ENCODE measurements at regions not wholly inside any gene's neighbourhood (a gene's known extent, or its start where the extent isn't known, plus 50 kb on each side); places are given as distances from the start of the nearest gene placed in this dataset.
"Not testable (repeated sequence)": the region's sequence is repeated elsewhere in the genome, so short reads cannot be mapped to it uniquely, and the experiment has no call there.

GRCh38 chrX:7637066-7637465, 205.9 kb upstream of the VCX start:
- intact Hi-C loops (cut with micrococcal nuclease), result no loop called here
- CTCF ChIA-PET, result no interaction called here

GRCh38 chrX:7635604-7636003, 207.4 kb upstream of the VCX start:
- POLR2A ChIA-PET, result no interaction called here
- TF ChIP-seq CTCF (IDR thresholded peaks at IDR 0.05), result no peak
- Mint-ChIP-seq H3K4me1 (ENCODE audit: low read depth) (no peaks in the 10 kb centered on the region), H3K27ac (no peak overlapping the region), H3K27me3 (no peaks in the 10 kb centered on the region), H3K36me3 (ENCODE audit: low read depth) (no peaks in the 10 kb centered on the region), H3K4me3 (no peak overlapping the region), H3K9me3 (no peaks in the 10 kb centered on the region)
- CTCF ChIA-PET, result no interaction called here
- ATAC-seq (no peak), DNase-seq (no peak)
- intact Hi-C loops (cut with micrococcal nuclease), result no loop called here

More at GRCh38 chrX:7637066-7637465, 205.9 kb upstream of the VCX start:
- Mint-ChIP-seq H3K27me3 (no peaks in the 10 kb centered on the region), H3K36me3 (ENCODE audit: low read depth) (no peaks in the 10 kb centered on the region), H3K27ac (no peak overlapping the region), H3K4me3 (no peak overlapping the region), H3K4me1 (ENCODE audit: low read depth) (no peaks in the 10 kb centered on the region), H3K9me3 (no peaks in the 10 kb centered on the region)
- POLR2A ChIA-PET, result no interaction called here
- no peak for TF ChIP-seq CTCF (IDR thresholded peaks at IDR 0.05)
- ATAC-seq (no peak), DNase-seq (no peak)

GRCh38 chrX:7620560-7620959, 222.4 kb upstream of the VCX start:
- DNase-seq (no peak), ATAC-seq (no peak)
- Mint-ChIP-seq H3K27ac (no peak overlapping the region), H3K36me3 (ENCODE audit: low read depth) (no peaks in the 10 kb centered on the region), H3K27me3 (no peaks in the 10 kb centered on the region), H3K9me3 (peaks cover 2% of the 10 kb centered on the region), H3K4me3 (no peak overlapping the region), H3K4me1 (ENCODE audit: low read depth) (no peaks in the 10 kb centered on the region)
- intact Hi-C loops (cut with micrococcal nuclease), result no loop called here
- ChIA-PET CTCF (no interaction called here), POLR2A (no interaction called here)
- TF ChIP-seq CTCF (IDR thresholded peaks at IDR 0.05), result no peak

- H3K4me3 Mint-ChIP-seq, result no peak overlapping the region
- ChIA-PET CTCF (no interaction called here), POLR2A (no interaction called here)
- TF ChIP-seq CTCF (IDR thresholded peaks at IDR 0.05), result no peak
- intact Hi-C loops (cut with micrococcal nuclease), result no loop called here
- H3K4me1 Mint-ChIP-seq (ENCODE audit: low read depth), result no peaks in the 10 kb centered on the region
- ATAC-seq, result no peak
- no peak overlapping the region for H3K27ac Mint-ChIP-seq
- no peaks in the 10 kb centered on the region for H3K9me3 Mint-ChIP-seq
- no peaks in the 10 kb centered on the region for H3K36me3 Mint-ChIP-seq (ENCODE audit: low read depth)
- no peaks in the 10 kb centered on the region for H3K27me3 Mint-ChIP-seq
- DNase-seq, result no peak
Observed at GRCh38 chrX:7617994-7618393, 225.0 kb upstream of the VCX start.

GRCh38 chrX:7614616-7615015, 228.4 kb upstream of the VCX start:
- H3K4me3 Mint-ChIP-seq, result no peak overlapping the region
- no peak for DNase-seq
- no peak for ATAC-seq
- intact Hi-C loops (cut with micrococcal nuclease), result no loop called here
- no peaks in the 10 kb centered on the region for H3K4me1 Mint-ChIP-seq (ENCODE audit: low read depth)
- ChIA-PET CTCF (no interaction called here), POLR2A (no interaction called here)
- TF ChIP-seq CTCF (IDR thresholded peaks at IDR 0.05), result no peak
- no peak overlapping the region for H3K27ac Mint-ChIP-seq
- H3K36me3 Mint-ChIP-seq (ENCODE audit: low read depth), result no peaks in the 10 kb centered on the region
- H3K9me3 Mint-ChIP-seq, result no peaks in the 10 kb centered on the region
- H3K27me3 Mint-ChIP-seq, result no peaks in the 10 kb centered on the region

GRCh38 chrX:7608625-7609024, 234.3 kb upstream of the VCX start:
- H3K4me3 Mint-ChIP-seq; intact Hi-C loops (cut with micrococcal nuclease); H3K27ac Mint-ChIP-seq; H3K9me3 Mint-ChIP-seq; DNase-seq; H3K4me1 Mint-ChIP-seq (ENCODE audit: low read depth); ATAC-seq; H3K27me3 Mint-ChIP-seq; CTCF ChIA-PET; H3K36me3 Mint-ChIP-seq (ENCODE audit: low read depth); POLR2A ChIA-PET: not testable (repeated sequence)

Data from activated CD8-positive, alpha-beta T cell treated with anti-CD3 and anti-CD28 coated beads for 36 hours (primary cell).